HEK293 (cell line): ENCODE measurements at regions not wholly inside any gene's neighbourhood (a gene's known extent, or its start where the extent isn't known, plus 50 kb on each side); places are given as distances from the start of the nearest gene placed in this dataset.

Experiments
- CTCF ChIA-PET: fragments of 350-600 bp; formaldehyde crosslinking; extraction: SDS; loops from one replicate; lab custom pipeline; 2021; ENCODE audit warnings: antibody characterized with exemption; lab: Yijun Ruan, JAX
- POLR2A ChIA-PET: fragments of 300-600 bp; formaldehyde crosslinking; extraction: SDS; loops from one replicate; lab custom pipeline; 2020; ENCODE audit warnings: antibody characterized with exemption, inconsistent platforms; lab: Yijun Ruan, JAX
- H3K27ac ChIP-seq: fragments of 200-500 bp; sonication (Bioruptor generic); 2 replicates; pipeline ENCODE4 v1.5.1; 2014; ENCODE audit warnings: low read depth, low read length, control low read depth, inconsistent platforms; ENCODE audit errors: extremely low read depth
- H3K36me3 ChIP-seq, 2 experiments: fragments of 200-500 bp in 1 of 2; sonication (Bioruptor generic) in 1 of 2; 1 replicate in 1 of 2; 2 replicates in 1 of 2; pipeline ENCODE4 v1.5.1; 2014 to 2017; ENCODE audit warnings: inconsistent platforms in 2 of 2, low read length in 2 of 2; ENCODE audit not compliant: control insufficient read depth in 2 of 2, insufficient read depth in 1 of 2
- H3K4me1 ChIP-seq: fragments of 200-500 bp; sonication (Bioruptor generic); 2 replicates; pipeline ENCODE4 v1.5.1; 2014; ENCODE audit warnings: mild to moderate bottlenecking, low read length, inconsistent platforms; ENCODE audit not compliant: control insufficient read depth, insufficient read depth
- H3K4me3 ChIP-seq: 2 replicates; pipeline ENCODE4 v1.5.1; 2011; ENCODE audit warnings: low read depth, mild to moderate bottlenecking, control low read depth, low read length, moderate library complexity
- H3K9me3 ChIP-seq: fragments of 200-500 bp; sonication (Bioruptor generic); 2 replicates; pipeline ENCODE4 v1.5.1; 2014; ENCODE audit warnings: low read depth, low read length, inconsistent platforms; ENCODE audit not compliant: control insufficient read depth, insufficient read depth
- KLF16 ChIP-seq: fragments of 450-650 bp; formaldehyde crosslinking; IDR thresholded peaks from 2 replicates; pipeline ENCODE4 v1.5.1; 2017; ENCODE audit warnings: missing biosample characterization, missing genetic modification characterization
- KLF9 ChIP-seq: fragments of 450-650 bp; formaldehyde crosslinking; IDR thresholded peaks from 2 replicates; pipeline ENCODE4 v1.5.1; 2016; ENCODE audit warnings: missing biosample characterization, missing genetic modification characterization, low read depth
- OVOL3 ChIP-seq: fragments of 450-650 bp; formaldehyde crosslinking; IDR thresholded peaks from 2 replicates; pipeline ENCODE4 v1.5.1; 2016; ENCODE audit warnings: missing biosample characterization, missing genetic modification characterization
- PRDM2 ChIP-seq: fragments of 450-650 bp; formaldehyde crosslinking; IDR thresholded peaks from 2 replicates; pipeline ENCODE4 v1.5.1; 2016; ENCODE audit warnings: missing biosample characterization, missing genetic modification characterization, borderline replicate concordance
- RBAK ChIP-seq: fragments of 450-650 bp; formaldehyde crosslinking; IDR thresholded peaks from 2 replicates; pipeline ENCODE4 v1.5.1; 2016; ENCODE audit warnings: missing biosample characterization, missing genetic modification characterization
- ZBTB7A ChIP-seq: fragments of 450-650 bp; formaldehyde crosslinking; IDR thresholded peaks from 2 replicates; pipeline ENCODE4 v1.5.1; 2016; ENCODE audit warnings: low read depth, missing biosample characterization, missing genetic modification characterization
- ZFHX2 ChIP-seq: fragments of 450-650 bp; formaldehyde crosslinking; conservative IDR thresholded peaks from 2 replicates; pipeline ENCODE4 v1.5.1; 2016; ENCODE audit warnings: missing biosample characterization, missing genetic modification characterization
- ZNF132 ChIP-seq: fragments of 450-650 bp; formaldehyde crosslinking; IDR thresholded peaks from 2 replicates; pipeline ENCODE4 v1.5.1; 2017; ENCODE audit warnings: missing biosample characterization, missing genetic modification characterization, borderline replicate concordance
- ZNF174 ChIP-seq: fragments of 450-650 bp; formaldehyde crosslinking; IDR thresholded peaks from 2 replicates; pipeline ENCODE4 v1.5.0; 2017; ENCODE audit warnings: missing biosample characterization, mild to moderate bottlenecking, missing genetic modification characterization
- ZNF221 ChIP-seq: fragments of 450-650 bp; formaldehyde crosslinking; IDR thresholded peaks from 2 replicates; pipeline ENCODE4 v1.5.1; 2017; ENCODE audit warnings: missing biosample characterization, missing genetic modification characterization, borderline replicate concordance
- ZNF302 ChIP-seq: fragments of 450-650 bp; formaldehyde crosslinking; IDR thresholded peaks from 2 replicates; pipeline ENCODE4 v1.5.1; 2016; ENCODE audit warnings: missing biosample characterization, missing genetic modification characterization, low read depth
- ZNF324 ChIP-seq: fragments of 450-650 bp; formaldehyde crosslinking; IDR thresholded peaks from 2 replicates; pipeline ENCODE4 v1.5.1; 2016; ENCODE audit warnings: missing biosample characterization, missing genetic modification characterization
- ZNF433 ChIP-seq: fragments of 450-650 bp; formaldehyde crosslinking; IDR thresholded peaks from 2 replicates; pipeline ENCODE4 v1.5.1; 2016; ENCODE audit warnings: missing biosample characterization, missing genetic modification characterization, low read depth
- ZNF555 ChIP-seq: fragments of 450-650 bp; formaldehyde crosslinking; conservative IDR thresholded peaks from 2 replicates; pipeline ENCODE4 v1.5.1; 2017; ENCODE audit warnings: missing biosample characterization, mild to moderate bottlenecking, missing genetic modification characterization, inconsistent platforms
- ZNF664 ChIP-seq: fragments of 450-650 bp; formaldehyde crosslinking; IDR thresholded peaks from 2 replicates; pipeline ENCODE4 v1.5.1; 2016; ENCODE audit warnings: missing biosample characterization, missing genetic modification characterization
- ZNF701 ChIP-seq: fragments of 450-650 bp; formaldehyde crosslinking; IDR thresholded peaks from 2 replicates; pipeline ENCODE4 v1.5.1; 2016; ENCODE audit warnings: missing biosample characterization, missing genetic modification characterization
- ZNF76 ChIP-seq: fragments of 450-650 bp; formaldehyde crosslinking; IDR thresholded peaks from 2 replicates; pipeline ENCODE4; 2016; ENCODE audit warnings: low read depth, missing biosample characterization, missing genetic modification characterization, borderline replicate concordance
- ZNF785 ChIP-seq: fragments of 450-650 bp; formaldehyde crosslinking; IDR thresholded peaks from 2 replicates; pipeline ENCODE4 v1.5.1; 2016; ENCODE audit warnings: missing biosample characterization, missing genetic modification characterization
- ZSCAN16 ChIP-seq: fragments of 450-650 bp; formaldehyde crosslinking; IDR thresholded peaks from 2 replicates; pipeline ENCODE4 v1.5.1; 2016; ENCODE audit warnings: missing biosample characterization, missing genetic modification characterization

- ChIA-PET CTCF (interaction anchor here (0.8 kb wide), 1 partner anchor 9 kb away, joined by 3 read pairs; no protein-coding TSS in a partner anchor), POLR2A (no interaction called here)
- no peaks in the 10 kb centered on the region for H3K9me3 ChIP-seq
- H3K4me3 ChIP-seq: no peak overlapping the region
- no peaks in the 10 kb centered on the region for H3K36me3 ChIP-seq
- no peaks in the 10 kb centered on the region for H3K4me1 ChIP-seq
- TF ChIP-seq ZNF132 (tag by site-specific recombination) (no peak), ZNF433 (tag by site-specific recombination) (no peak), ZNF174 (tag by site-specific recombination) (no peak), OVOL3 (tag by site-specific recombination) (no peak), ZNF664 (tag by site-specific recombination) (no peak), ZNF221 (tag by site-specific recombination) (no peak), ZNF701 (tag by site-specific recombination) (no peak)
- no peak overlapping the region for H3K27ac ChIP-seq
These were observed 52.6 kb upstream of the ASB17 start for GRCh38 chr1:75984781-75985180.

- POLR2A ChIA-PET: interaction anchor here (0.5 kb wide), 1 partner anchor 128 kb away, joined by 4 read pairs; no protein-coding TSS in a partner anchor
- Histone ChIP-seq H3K36me3 (no peaks in the 10 kb centered on the region), H3K27ac (no peak overlapping the region), H3K4me3 (no peak overlapping the region), H3K4me1 (no peaks in the 10 kb centered on the region), H3K9me3 (no peaks in the 10 kb centered on the region)
- CTCF ChIA-PET: interaction anchor here (0.6 to 0.8 kb wide), 3 partner anchors 10 to 1698 kb away, joined by 3 to 4 read pairs (median 3); no protein-coding TSS in a partner anchor
- TF ChIP-seq ZNF324: no peak
These were observed 53.6 kb upstream of the ASB17 start for GRCh38 chr1:75985827-75986226.

- Histone ChIP-seq H3K4me1 (no peaks in the 10 kb centered on the region), H3K36me3 (no peaks in the 10 kb centered on the region), H3K4me3 (no peak overlapping the region), H3K27ac (no peak overlapping the region), H3K9me3 (no peaks in the 10 kb centered on the region)
- TF ChIP-seq ZNF555 (tag by site-specific recombination) (no peak), ZNF664 (tag by site-specific recombination) (no peak), ZNF302 (tag by site-specific recombination) (no peak), ZNF76 (tag by site-specific recombination) (no peak), PRDM2 (tag by site-specific recombination) (no peak), RBAK (no peak), ZNF785 (tag by site-specific recombination) (no peak), KLF9 (tag by site-specific recombination) (no peak), KLF16 (tag by site-specific recombination) (no peak), ZBTB7A (tag by site-specific recombination) (no peak), ZSCAN16 (tag by site-specific recombination) (no peak), ZFHX2 (no peak)
- POLR2A ChIA-PET: interaction anchor here (0.5 kb wide), 1 partner anchor 127 kb away, joined by 4 read pairs; no protein-coding TSS in a partner anchor
- CTCF ChIA-PET: no interaction called here
These were observed 54.3 kb upstream of the ASB17 start for GRCh38 chr1:75986478-75986877.
